Activated CD8-positive, alpha-beta memory T cell treated with anti-CD3 and anti-CD28 coated beads, Interleukin-2, amount 10 ng/mL, durations not matched to agents 7 days and 5 days (primary cell): ENCODE measurements at regions not wholly inside any gene's neighbourhood (a gene's known extent, or its start where the extent isn't known, plus 50 kb on each side); places are given as distances from the start of the nearest gene placed in this dataset.
"Not testable (repeated sequence)": the region's sequence is repeated elsewhere in the genome, so short reads cannot be mapped to it uniquely, and the experiment has no call there.

Source experiments
- ATAC-seq: fragments of 150-1000 bp; cut with Tn5 transposase; one replicate; pipeline ENCODE4 v1.10.0; 2021; ENCODE audit warnings: moderate library complexity
- CTCF ChIA-PET: fragments of 350-600 bp; sonication (Branson Sonifier 250); formaldehyde crosslinking; loops from one replicate; lab custom pipeline; 2021; ENCODE audit warnings: antibody characterized with exemption; lab: Charles Lee
- DNase-seq: peaks from one replicate; pipeline ENCODE4 v3.0.0-alpha.2; 2020
- H3K27ac Mint-ChIP-seq: one replicate; pipeline ENCODE4 v1.8.0; 2021; ENCODE audit warnings: mild to moderate bottlenecking, mixed read lengths
- H3K27me3 Mint-ChIP-seq: one replicate; pipeline ENCODE4 v1.8.0; 2021; ENCODE audit warnings: mixed read lengths
- H3K36me3 Mint-ChIP-seq: one replicate; pipeline ENCODE4 v1.8.0; 2021; ENCODE audit warnings: mild to moderate bottlenecking, mixed read lengths
- H3K4me1 Mint-ChIP-seq: one replicate; pipeline ENCODE4 v1.8.0; 2021; ENCODE audit warnings: mixed read lengths
- H3K4me3 Mint-ChIP-seq: one replicate; pipeline ENCODE4 v1.8.0; 2021; ENCODE audit warnings: mild to moderate bottlenecking, moderate library complexity, mixed read lengths
- H3K9me3 Mint-ChIP-seq: one replicate; pipeline ENCODE4 v1.8.0; 2022; ENCODE audit warnings: low read depth, mixed read lengths

DNA sequence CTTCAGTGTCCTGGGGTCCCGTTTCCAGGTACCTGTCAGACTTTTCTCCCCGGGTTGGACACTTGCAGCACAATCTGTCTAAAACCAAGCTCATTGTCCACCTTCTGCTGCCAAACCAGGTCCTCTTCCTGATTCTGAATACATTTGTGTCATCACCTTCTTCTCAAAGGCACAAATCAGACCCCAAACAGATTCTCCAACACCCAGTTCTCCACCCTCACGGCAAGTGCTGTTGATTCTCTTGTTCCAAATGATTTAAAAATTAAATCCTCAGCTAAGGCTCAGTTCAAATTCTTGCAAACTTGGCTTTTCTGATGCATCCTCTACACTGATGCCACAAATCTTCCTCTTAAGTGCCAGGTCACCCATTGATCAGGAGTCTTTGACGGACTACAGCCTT lies 122.5 kb upstream of the LDB2 start:
- Mint-ChIP-seq H3K27ac (no peak overlapping the region), H3K4me1 (no peaks in the 10 kb centered on the region), H3K36me3 (no peaks in the 10 kb centered on the region), H3K9me3 (no peaks in the 10 kb centered on the region), H3K27me3 (peaks cover 2% of the 10 kb centered on the region), H3K4me3 (no peak overlapping the region)
- CTCF ChIA-PET = no interaction called here
- ATAC-seq = no peak
- no peak for DNase-seq

DNA sequence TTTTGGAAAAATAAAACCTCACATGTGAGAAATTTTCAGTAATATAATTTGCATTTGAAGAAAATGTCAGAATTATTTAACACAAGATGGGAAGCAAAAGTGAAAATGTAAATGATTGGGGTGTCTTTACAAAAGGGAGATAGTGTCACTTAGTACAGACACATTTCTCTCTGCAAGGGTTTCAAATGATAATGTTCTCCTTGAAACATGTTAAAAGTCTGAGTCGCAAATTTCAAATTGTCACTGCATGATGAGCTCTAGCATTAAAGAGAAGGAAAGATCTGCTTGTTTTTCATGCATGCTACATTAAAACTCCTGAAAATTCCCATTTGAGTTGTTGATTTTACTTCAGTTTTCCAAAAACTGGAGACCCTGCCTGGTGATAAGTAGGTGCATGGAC lies 122.0 kb upstream of the LDB2 start:
- peaks cover 2% of the 10 kb centered on the region for H3K27me3 Mint-ChIP-seq
- no peaks in the 10 kb centered on the region for H3K9me3 Mint-ChIP-seq
- ATAC-seq (no peak), DNase-seq (no peak)
- no peaks in the 10 kb centered on the region for H3K4me1 Mint-ChIP-seq
- H3K27ac Mint-ChIP-seq = no peak overlapping the region
- CTCF ChIA-PET = no interaction called here
- no peak overlapping the region for H3K4me3 Mint-ChIP-seq
- no peaks in the 10 kb centered on the region for H3K36me3 Mint-ChIP-seq

DNA sequence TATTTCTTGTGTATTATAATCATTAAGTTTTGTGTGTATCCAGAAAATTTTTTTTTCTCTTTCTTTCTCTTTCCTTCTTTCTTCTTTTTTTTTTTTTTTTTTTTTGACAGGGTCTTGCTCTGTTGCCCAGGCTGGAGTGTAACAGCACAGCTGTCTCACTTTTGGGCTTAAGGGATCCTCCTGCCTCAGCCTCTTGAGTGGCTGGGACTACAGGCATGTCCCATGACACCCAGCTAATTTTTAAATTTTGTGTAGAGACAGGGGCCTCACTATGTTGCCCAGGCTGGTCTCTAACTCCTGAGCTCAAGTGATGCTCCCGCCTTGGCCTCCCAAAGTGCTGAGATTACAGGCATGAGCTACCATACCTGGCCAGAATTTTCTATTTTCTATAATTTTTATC lies 120.2 kb upstream of the LDB2 start:
- H3K4me1 Mint-ChIP-seq, ATAC-seq, H3K36me3 Mint-ChIP-seq, H3K27ac Mint-ChIP-seq, H3K27me3 Mint-ChIP-seq, H3K4me3 Mint-ChIP-seq, H3K9me3 Mint-ChIP-seq, CTCF ChIA-PET, DNase-seq: not testable (repeated sequence)

DNA sequence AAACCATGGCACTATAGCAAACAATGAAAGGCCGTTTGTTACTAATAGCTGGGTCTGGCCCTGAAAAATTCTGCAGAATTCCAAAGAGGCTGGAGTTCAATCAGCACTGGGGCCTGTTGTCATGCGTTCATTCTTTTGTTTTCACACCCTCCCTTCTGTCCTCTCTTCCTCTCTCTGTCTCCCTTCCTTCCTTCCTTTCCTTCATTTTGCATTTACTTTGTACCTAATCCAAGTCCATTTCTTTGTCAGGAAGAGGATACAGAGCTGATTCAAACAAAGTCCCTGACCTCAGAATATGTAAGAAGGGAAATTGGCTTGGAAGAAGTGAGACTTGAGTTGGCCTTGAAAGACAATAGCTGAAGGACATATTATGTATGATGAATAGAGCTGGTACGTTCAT lies 119.6 kb upstream of the LDB2 start:
- no peak for DNase-seq
- Mint-ChIP-seq H3K27me3 (peaks cover 2% of the 10 kb centered on the region), H3K4me3 (no peak overlapping the region), H3K4me1 (no peaks in the 10 kb centered on the region), H3K9me3 (no peaks in the 10 kb centered on the region), H3K27ac (no peak overlapping the region), H3K36me3 (no peaks in the 10 kb centered on the region)
- ATAC-seq = no peak
- CTCF ChIA-PET = no interaction called here

DNA sequence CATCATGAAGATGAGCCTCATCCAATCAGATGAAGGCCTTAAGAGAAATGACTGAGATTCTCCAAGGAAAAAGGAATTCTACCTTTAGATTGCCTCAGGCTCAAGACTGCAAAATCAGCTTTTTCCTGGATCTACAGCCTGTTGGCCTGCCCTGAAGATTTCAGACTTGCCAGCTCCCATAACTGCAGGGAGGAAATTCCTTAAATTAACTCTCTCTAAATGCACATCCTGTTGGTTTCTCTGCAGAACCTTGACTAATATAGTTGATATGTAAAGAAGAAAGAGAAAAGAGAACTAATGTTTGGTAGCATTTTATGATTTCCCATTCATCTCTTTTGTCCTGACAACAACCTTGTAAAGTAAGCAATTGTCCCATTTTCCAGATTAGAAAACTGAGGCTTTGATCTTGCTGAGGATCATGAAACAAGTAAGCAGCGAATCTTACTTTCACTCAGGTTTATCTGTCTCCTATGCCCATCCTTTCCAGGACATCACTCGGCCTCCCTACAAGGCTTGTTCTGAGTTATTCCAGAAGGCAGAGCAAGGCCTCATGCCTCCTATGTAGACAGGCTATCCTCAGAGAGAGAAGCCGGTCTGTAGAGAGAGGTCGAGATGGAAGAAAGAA lies 115.0 kb upstream of the LDB2 start:
- CTCF ChIA-PET = no interaction called here
- Mint-ChIP-seq H3K36me3 (no peaks in the 10 kb centered on the region), H3K9me3 (no peaks in the 10 kb centered on the region), H3K27me3 (no peaks in the 10 kb centered on the region), H3K4me3 (no peak overlapping the region), H3K4me1 (no peaks in the 10 kb centered on the region), H3K27ac (no peak overlapping the region)
- DNase-seq = no peak
- ATAC-seq = no peak

DNA sequence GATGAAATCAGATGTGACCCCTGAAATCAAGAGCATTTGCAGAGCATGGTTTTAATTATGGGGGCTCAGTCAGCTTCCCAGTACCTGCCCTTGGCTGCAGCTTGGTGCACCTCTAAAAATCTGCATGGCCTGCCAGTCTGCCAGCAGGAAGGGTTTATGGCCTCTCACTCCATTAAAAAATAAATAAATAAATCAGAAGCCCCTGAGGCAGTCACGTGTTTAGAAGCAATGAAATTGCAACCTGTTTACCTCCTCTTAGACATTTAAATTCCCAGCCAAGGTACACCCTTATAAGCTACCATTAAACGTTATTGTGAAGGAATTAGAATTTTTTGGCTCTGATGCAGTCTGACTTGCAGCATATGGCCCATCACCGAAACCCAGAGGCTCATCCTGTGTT lies 114.0 kb upstream of the LDB2 start:
- CTCF ChIA-PET = no interaction called here
- H3K27me3 Mint-ChIP-seq = no peaks in the 10 kb centered on the region
- H3K27ac Mint-ChIP-seq = no peak overlapping the region
- H3K4me1 Mint-ChIP-seq = no peaks in the 10 kb centered on the region
- DNase-seq = no peak
- ATAC-seq = no peak
- no peak overlapping the region for H3K4me3 Mint-ChIP-seq
- no peaks in the 10 kb centered on the region for H3K36me3 Mint-ChIP-seq
- H3K9me3 Mint-ChIP-seq = no peaks in the 10 kb centered on the region

DNA sequence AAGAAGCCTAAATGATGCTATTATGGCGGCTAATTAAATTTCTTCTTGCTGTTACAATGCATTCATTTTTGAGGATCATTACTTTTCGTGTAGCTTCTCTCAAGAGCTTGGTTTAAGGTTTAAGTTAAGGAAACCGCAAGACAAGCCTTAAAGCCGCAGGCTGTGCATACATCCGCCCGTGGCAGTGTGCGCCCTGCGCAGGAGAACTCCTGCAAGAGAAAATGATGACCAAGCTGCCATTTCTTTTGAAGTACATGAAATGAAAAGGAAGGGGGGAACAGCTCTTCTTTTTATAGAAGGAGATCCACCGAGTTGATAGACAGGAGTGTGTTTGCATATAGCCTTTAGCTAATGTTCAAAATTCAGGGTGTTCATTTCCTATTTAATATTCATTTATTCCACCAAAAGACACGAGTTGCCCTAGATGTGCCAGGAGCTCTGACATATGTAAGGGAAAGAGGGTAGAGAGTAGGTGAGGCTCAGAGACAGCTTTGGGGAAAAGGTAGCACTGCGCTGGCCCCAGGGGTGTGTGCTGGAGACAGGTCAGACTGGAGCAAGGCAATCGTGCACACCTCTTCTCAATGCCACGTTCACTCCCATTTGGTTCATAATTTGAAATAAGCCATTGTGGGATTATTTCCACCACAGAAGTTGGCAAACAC lies 112.1 kb upstream of the LDB2 start:
- no peaks in the 10 kb centered on the region for H3K36me3 Mint-ChIP-seq
- CTCF ChIA-PET = no interaction called here
- no peak for DNase-seq
- no peaks in the 10 kb centered on the region for H3K27me3 Mint-ChIP-seq
- no peak overlapping the region for H3K4me3 Mint-ChIP-seq
- H3K4me1 Mint-ChIP-seq = no peaks in the 10 kb centered on the region
- no peak for ATAC-seq
- H3K27ac Mint-ChIP-seq = no peak overlapping the region
- H3K9me3 Mint-ChIP-seq = no peaks in the 10 kb centered on the region

DNA sequence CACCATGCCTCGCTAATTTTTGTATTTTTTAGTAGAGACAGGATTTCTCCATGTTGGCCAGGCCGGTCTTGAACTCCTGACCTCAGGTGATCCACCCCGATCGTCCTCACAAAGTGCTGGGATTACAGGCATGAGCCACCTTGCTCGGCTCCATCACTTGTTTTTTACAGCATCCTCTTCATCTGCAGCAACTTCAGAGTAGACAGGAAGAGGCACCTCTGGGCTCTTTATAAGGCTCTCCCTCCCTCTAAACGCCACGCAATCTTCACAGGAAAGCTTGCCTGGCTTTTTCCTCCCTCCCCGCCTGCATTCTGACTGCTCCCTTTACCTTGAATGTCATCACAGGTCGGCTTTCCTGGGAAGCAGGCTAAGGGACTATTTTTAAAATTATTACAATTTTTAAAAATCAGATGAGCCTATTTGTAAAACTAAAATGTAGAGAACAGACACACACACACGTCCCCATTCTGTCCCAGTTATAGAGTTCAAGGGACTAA lies 111.5 kb upstream of the LDB2 start:
- DNase-seq = no peak
- no peaks in the 10 kb centered on the region for H3K4me1 Mint-ChIP-seq
- no peak for ATAC-seq
- no peak overlapping the region for H3K27ac Mint-ChIP-seq
- CTCF ChIA-PET = no interaction called here
- H3K27me3 Mint-ChIP-seq = no peaks in the 10 kb centered on the region
- no peak overlapping the region for H3K4me3 Mint-ChIP-seq
- H3K9me3 Mint-ChIP-seq = no peaks in the 10 kb centered on the region
- no peaks in the 10 kb centered on the region for H3K36me3 Mint-ChIP-seq

DNA sequence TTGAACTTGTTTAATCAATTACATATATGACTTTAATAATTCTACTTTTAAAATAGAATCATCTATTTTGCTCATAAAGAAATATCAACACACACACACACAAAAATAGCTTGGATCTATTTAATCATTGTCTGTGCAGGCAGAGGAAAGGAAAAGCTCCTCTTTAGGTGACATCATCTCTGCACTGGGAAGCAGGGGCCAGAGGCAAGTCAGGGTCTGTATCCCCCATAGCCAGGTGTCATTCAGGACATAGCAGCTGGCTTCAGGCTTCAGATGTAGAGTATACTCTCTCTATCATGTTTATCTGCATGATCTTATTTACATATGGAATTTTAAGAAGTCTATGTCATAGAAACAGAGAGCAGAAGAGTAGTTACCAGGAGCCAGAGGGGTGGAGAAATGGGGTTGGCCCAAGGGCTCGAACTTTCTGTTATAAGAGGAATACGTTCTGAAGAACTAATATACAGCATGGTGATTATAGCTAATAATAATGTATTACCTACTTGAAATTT lies 110.4 kb upstream of the LDB2 start:
- DNase-seq (no peak), ATAC-seq (no peak)
- CTCF ChIA-PET = no interaction called here
- H3K4me1 Mint-ChIP-seq = no peaks in the 10 kb centered on the region
- no peak overlapping the region for H3K4me3 Mint-ChIP-seq
- H3K27me3 Mint-ChIP-seq = no peaks in the 10 kb centered on the region
- H3K9me3 Mint-ChIP-seq = no peaks in the 10 kb centered on the region
- H3K27ac Mint-ChIP-seq = no peak overlapping the region
- no peaks in the 10 kb centered on the region for H3K36me3 Mint-ChIP-seq

DNA sequence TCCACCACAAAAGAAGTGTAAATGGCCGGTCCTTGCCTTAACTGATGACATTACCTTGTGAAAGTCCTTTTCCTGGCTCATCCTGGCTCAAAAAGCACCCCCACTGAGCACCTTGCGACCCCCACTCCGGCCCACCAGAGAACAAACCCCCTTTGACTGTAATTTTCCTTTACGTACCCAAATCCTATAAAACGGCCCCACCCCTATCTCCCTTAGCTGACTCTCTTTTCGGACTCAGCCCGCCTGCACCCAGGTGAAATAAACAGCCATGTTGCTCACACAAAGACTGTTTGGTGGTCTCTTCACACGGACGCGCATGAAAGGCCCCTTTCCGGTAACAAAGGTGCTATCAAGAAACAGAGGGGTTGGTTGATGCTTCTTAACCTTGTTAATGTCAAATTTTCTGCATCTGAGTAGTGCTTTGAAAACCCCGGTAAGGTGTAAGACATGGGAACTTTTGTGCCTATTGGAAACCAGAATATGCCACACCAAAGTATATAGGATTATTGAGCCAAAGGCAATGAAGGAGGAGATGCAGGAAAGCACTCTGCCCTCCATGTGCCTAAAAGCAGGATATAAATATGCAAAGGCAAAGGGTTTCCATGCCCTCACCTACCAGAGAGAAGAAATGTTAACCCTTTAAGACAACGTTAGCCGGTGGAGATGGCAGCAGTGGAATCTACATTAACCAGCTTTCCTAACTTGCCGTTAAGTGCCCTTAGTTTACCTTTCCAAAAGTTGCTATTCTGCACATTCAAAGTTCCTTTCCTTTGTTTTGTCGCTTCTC lies 105.4 kb upstream of the LDB2 start:
- DNase-seq, H3K36me3 Mint-ChIP-seq, H3K27ac Mint-ChIP-seq, H3K9me3 Mint-ChIP-seq, CTCF ChIA-PET, ATAC-seq, H3K27me3 Mint-ChIP-seq, H3K4me3 Mint-ChIP-seq, H3K4me1 Mint-ChIP-seq: not testable (repeated sequence)

DNA sequence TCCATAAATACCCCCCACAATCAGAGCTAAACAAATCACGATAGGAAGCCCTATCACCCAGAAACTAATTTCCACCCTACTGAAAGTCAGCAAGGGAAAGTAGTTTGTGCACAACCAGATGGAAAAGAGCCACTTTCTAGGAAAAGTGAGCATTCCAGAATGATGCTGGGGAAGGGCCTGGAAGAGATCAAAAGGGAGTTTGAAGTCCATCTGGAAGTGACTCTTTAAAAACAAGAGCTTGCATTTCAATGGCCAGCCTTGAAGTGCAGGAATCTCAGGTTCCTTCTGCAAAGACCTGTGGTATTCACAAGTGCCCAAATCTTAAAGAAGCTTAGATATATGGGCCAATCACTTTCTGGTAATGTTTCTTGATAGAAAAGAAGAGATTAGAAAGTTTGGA lies 97.0 kb upstream of the LDB2 start:
- Mint-ChIP-seq H3K9me3 (no peaks in the 10 kb centered on the region), H3K36me3 (no peaks in the 10 kb centered on the region), H3K27me3 (no peaks in the 10 kb centered on the region), H3K4me1 (no peaks in the 10 kb centered on the region), H3K27ac (no peak overlapping the region), H3K4me3 (no peak overlapping the region)
- DNase-seq = no peak
- ATAC-seq = no peak
- CTCF ChIA-PET = no interaction called here

DNA sequence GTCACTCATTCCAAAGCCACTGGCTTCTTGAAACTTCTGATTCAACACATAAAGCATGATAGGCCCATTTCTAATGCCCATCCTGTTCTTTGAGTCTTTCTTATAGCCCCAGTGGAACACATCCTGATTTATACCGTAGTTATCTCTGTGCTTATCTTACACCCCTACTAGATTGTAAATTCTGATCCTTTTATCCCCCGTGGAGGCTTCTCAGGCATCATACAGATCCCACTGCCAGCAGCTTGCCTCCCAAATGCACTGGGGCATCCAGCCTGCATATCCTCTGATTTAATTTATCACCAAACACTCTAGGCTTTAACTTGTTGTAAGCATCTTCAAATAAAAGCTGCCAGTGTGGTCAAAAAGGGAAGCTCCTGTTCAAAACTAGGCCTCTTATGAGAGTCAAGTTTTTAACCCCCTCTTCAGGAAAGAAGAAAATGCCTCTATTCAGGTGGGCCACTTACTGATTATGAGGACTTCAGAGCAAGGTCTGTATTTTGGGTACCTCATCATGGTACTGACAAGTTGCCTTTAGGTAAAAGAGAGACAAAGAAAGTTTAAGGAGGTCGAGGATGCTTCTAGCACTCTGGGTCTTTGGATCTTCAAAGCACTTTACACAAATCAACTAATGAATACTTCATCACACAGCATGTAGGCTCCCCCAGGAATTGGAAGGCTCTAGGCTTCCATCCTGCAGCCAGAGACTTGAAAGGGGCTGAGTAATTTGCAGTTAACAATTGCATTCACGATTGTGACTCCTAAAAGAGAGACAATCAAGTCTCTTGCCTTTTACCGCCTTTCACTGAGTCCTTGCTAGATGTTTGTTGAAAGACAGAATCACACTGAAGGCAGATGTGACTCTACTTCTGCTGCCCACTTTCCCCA lies 95.8 kb upstream of the LDB2 start:
- CTCF ChIA-PET = no interaction called here
- Mint-ChIP-seq H3K4me1 (no peaks in the 10 kb centered on the region), H3K4me3 (no peak overlapping the region), H3K9me3 (no peaks in the 10 kb centered on the region), H3K27me3 (no peaks in the 10 kb centered on the region), H3K36me3 (no peaks in the 10 kb centered on the region), H3K27ac (no peak overlapping the region)
- DNase-seq (no peak), ATAC-seq (no peak)

DNA sequence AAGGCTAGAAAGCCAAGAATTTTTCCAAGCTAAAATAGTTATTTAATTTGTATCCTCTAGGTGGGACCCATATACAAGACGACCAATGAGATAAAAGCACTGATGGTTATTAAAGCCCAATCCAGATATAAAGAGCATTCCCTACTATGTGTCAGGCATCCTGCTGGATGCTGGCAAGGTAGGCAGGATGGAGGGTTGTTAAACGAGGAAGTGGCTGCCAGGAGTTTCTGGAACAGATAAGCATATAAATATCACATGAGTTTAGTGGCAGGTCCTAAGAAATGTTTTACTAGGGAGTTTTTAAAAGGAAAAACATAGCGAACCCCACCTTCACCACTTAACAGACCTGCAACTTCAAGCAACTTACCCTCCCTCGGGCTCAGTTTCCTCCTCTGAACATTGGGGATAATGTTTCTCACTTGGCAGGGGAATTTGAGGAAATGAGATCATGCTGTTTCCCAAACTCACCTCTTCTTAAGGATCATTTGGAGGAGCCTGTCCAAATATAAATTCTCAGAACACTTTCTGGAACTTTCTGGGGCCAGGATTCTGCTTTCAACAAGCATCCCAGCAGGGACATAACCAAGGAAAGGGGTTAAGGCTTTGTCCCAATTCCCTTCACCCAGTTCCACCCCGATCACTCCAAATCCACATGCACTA lies 94.3 kb upstream of the LDB2 start:
- DNase-seq (no peak), ATAC-seq (no peak)
- Mint-ChIP-seq H3K4me3 (no peak overlapping the region), H3K27me3 (no peaks in the 10 kb centered on the region), H3K36me3 (no peaks in the 10 kb centered on the region), H3K27ac (no peak overlapping the region), H3K9me3 (no peaks in the 10 kb centered on the region), H3K4me1 (no peaks in the 10 kb centered on the region)
- CTCF ChIA-PET = no interaction called here
